GM18505 (cell line): ENCODE measurements at regions not wholly inside any gene's neighbourhood (a gene's known extent, or its start where the extent isn't known, plus 50 kb on each side); places are given as distances from the start of the nearest gene placed in this dataset.

Source experiments
- ATAC-seq: cut with Tn5 transposase; IDR thresholded peaks from one replicate; pipeline ENCODE4 v1.9.1; 2021; ENCODE audit not compliant: unreplicated experiment
- POLR2A ChIP-seq: IDR thresholded peaks from 4 replicates; pipeline ENCODE4 v1.6.1; 2011; ENCODE audit warnings: borderline replicate concordance; ENCODE audit not compliant: insufficient read depth, insufficient read length; ENCODE audit errors: extremely low read depth

DNA sequence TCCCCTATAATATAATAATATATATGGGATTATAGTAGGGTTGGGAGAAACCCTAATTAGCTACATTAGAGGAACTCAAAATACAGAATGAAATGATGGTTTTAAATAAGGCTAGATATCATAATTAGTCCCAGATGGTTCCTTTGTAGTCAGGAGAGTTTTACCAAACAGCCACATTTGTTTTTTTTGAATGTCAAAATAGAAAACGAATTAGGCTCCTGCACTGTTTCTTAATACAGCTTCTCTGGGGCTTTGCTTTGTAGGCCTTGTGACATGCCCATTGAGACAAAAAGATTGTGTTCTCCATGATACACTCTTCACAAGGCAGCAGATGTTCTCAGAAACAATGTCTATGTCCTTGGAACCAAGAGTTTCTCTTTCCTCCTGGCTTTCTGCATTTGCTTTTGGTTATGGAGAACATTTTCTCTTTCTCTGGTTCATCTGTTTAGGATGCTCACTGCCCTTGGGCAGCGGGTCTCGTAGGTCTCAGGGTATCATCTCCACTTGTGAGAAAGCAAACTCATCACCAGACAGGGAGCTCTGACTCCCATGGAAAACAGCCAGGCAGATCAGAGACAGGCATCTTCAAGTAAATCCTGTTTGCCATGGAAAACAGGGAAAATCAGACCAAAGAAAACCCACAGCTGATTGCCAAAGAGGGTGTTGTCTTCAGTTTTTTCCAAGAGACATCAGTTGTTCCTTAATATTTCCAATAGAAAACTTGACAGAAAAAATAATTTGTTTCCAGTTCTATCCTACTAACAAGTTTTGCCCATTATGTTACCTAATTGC is 54.1 kb upstream of the RPS23 start:
- no peak for TF ChIP-seq POLR2A
- ATAC-seq: no peak

GRCh38 chr5:82331557-82331956 is 53.4 kb upstream of the RPS23 start:
- ATAC-seq: no peak
- TF ChIP-seq POLR2A: no peak

DNA sequence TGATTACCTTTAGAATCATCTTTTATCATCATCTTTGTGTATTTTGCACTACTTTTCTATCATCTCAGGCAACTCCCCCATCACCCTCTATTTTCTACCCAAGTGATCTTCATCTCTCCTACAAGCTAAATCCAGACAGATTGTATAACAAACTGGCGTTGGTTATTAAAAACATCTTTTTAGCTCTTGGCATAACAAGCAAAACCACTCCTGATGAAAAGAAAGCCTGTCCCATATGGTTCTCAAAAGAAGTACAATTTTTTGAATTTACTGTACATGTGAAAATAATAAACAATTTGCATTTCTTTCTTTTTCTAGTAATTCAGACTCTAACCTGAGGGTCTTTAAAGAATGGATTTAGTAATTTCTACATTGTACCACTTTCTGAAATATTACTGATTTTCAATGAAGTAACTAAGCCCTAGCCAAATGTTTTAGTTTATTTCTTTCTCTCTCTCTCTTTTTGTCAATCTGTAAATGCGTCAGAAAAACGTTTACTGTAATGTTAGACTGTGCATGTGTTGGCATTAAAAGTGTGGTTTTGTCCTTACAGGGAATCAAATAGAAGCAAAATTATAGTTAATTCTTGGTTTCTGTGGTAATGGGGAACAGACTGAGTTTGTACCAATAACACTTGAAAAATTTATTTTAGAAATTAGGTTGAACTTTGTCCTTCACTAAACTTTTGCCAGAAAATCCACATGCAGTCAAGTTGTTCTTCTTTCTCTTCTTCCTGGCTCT is 52.5 kb upstream of the RPS23 start:
- no peak for TF ChIP-seq POLR2A

DNA sequence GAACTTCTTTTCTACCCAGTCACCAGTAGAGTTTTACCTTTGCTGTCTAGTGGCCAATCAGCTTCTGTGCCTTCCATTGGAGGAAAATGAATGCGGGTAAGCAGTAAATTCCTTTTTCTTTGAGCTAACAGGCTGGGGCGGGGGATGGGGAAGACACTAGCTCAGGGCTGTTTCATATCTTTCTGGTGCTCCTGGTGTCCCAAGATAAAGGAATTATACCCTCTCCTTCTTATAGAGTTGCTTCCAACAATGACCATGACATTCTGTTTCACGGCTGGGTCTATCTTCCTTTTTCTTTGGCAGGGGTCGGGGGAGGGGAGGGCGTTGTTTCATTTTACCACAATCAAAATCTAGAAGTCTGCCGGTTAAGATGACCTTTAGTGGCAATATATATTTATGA is 51.2 kb upstream of the RPS23 start:
- no peak for ATAC-seq
- no peak for TF ChIP-seq POLR2A

More for the DNA sequence above, 52.5 kb upstream of the RPS23 start:
- ATAC-seq: no peak
